OCI-M1 (cell line): ENCODE measurements at regions not wholly inside any gene's neighbourhood (a gene's known extent, or its start where the extent isn't known, plus 50 kb on each side); places are given as distances from the start of the nearest gene placed in this dataset.

Experiments used
- DNase-seq: peaks from one replicate; lab custom pipeline; 2025; lab: John Stamatoyannopoulos, UW

DNA sequence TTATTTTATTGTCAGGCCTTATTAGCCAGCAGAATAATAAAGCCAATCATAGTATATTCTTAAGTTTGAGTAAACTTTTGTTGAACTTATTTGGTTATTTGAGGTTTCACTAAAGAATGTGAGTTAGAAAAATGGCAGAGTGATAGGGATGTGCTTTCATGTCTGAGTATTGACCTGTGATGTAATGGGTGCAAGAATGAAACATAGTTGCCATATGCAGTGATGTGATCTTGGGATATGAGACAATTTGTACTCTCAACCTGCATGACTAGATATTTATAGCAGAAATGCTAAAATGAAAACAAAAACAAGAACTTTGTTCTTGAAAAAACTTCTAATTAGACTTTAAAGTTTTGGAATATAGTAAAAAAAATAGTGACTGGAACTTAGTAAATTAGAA lies 97.9 kb downstream of the DISP1 start:
- no peak for DNase-seq

DNA sequence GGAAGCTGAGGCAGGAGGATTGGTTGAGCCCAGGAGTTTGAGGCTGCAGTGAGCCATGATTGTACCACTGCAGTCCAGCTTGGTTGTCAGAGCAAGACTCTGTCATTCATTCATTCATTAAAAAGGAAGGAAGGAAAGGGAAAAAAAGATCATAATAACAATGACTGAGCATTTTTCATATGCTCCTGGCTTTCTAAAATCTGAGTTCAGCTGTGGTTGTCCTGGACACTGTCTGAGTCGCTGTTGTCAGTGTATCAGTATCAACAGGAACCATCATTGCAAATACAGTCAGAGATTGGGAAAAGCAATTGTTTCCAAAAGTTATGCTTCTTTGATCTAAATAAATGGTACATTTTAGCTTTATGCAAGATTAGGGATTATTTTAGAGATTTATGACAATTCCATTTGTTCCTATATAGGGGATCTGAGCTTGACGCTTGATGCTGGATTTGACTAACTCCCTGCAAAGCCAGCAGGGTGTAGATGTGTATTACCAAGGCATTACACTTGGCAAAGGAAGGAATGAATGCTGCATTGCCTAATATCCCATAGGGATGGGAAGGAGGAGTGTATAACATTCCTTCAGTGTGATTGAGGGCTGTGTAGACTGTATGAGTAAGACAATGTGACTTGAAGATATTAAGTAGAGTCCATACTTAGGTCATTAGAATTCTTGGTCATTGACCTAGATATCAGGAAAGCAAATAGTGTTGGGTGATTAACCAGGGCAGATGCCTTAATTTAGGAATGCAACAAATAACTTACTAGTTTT lies 100.2 kb downstream of the DISP1 start:
- DNase-seq = no peak

DNA sequence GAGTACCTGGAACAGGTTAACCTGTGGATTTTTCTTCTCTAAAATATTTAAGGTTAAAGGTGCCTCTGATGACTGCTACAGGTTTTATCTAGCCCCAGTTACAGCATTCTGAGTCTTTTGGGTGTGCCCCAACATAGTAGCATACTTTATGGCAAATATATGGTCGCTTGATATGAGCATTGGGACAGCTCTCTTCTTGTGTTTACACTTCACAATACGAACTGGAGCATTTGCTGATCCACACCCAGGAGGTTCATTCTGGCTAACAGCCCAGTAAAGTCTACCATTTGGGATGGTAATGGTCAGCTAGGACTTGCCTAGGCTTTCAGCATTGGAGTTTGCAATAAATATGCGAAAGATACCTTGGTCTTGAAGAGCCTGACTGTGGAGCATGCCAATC lies 101.3 kb downstream of the DISP1 start:
- no peak for DNase-seq

DNA sequence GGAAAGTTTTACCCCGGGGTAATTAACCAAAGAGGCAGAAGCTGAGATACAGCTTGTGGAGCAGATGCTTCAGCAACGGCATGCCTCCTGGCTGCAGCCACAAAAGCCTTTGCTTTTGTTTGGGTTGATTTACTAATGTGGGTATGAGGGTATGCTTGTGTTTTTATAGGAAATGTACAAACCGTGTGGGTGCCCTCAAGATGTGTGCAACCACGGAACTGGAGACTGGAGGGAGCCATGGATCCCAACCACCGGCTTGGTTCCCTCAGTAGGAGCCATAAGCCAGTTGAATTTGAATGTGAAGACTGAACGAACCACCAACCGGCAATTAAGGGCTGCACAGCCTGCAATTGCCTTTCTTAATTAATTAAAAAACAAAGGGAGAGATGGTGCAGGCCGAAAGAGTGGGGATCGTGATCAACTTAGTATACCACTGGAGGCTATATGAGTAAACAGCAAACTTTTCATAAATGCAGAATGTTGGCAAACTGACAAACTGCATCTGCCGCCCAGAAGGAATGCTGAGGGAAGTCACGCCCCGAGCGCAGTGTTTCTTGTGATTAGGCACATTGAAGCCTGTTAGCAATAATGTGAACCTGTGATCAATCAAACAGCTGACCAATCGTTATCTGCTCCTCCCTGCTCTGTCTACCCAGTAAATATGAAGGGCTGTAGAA lies 104.1 kb downstream of the DISP1 start:
- DNase-seq = no peak

DNA sequence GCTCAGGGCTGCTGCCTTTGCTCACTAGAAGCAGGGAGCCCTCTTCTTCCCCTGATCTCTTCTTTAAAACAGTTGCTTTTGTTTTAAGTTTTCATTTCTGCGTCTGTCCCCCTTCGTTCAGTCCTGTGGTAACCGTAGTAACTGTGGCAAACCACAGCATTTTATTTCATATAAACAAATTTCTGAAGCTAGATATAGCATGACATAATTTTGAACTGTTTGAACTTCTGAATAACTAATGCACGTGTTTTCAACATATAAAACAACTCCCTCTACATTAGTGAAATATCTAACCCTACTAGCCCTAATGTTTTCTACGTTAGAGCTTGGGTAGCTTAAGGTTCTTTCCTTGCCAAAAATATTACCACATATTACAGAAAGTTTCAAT lies 104.6 kb downstream of the DISP1 start:
- DNase-seq = no peak

DNA sequence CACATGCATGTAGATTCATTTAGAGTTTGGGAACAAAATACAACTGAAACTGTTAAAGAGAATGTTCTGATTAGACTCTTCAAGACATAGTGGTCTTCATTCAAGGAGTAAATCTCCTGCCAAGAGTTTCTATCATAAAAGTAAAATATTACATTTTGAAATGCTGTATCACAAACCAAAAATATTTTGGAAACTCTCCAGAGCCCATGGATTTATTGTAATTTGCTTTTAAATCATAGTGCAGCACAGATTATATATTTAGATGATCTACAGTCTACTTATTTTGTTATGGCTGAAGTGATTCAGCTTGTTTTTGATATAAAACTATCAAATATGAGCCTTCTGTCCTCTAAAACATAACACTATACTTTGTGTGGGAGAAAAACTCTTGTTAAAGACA lies 105.3 kb downstream of the DISP1 start:
- no peak for DNase-seq

DNA sequence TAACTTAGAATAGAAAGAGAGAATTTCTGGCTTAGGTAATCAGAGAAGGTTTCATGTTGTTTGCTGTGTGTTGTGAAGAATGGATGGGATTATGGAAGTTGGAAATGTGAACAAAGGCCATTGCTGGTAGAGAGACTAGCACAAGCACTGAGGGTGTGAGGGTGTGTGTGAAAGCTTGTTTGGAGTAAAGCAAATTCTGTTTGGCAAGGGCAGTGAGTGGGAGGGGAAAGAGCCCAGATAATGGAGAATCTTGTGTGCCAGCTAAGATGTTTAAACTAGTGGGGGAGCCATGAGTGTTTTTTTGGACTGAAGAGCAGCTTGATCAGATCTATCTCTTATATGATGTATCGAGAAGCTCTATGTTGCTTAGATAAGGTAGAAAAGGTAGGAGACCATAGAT lies 107.1 kb downstream of the DISP1 start:
- DNase-seq = no peak

DNA sequence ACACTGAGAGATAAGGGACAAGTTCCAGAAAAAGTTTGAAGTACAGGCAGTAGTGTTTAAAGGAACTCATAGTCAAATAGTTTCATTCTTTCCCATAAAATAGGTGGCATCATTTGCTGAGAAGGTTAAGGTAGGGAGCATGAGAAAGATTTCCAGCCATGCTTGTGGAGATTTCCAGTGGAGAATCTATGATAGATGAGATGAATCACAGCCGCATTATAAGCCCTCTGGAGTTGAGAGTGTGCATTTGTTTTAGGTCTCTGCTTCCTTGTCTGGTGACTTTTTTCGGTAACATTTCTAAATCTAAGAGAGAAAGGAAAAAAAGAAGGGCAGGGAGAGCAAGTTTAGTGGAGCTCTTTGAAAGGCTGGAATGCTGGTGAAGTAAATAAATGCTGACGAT lies 108.7 kb downstream of the DISP1 start:
- no peak for DNase-seq

DNA sequence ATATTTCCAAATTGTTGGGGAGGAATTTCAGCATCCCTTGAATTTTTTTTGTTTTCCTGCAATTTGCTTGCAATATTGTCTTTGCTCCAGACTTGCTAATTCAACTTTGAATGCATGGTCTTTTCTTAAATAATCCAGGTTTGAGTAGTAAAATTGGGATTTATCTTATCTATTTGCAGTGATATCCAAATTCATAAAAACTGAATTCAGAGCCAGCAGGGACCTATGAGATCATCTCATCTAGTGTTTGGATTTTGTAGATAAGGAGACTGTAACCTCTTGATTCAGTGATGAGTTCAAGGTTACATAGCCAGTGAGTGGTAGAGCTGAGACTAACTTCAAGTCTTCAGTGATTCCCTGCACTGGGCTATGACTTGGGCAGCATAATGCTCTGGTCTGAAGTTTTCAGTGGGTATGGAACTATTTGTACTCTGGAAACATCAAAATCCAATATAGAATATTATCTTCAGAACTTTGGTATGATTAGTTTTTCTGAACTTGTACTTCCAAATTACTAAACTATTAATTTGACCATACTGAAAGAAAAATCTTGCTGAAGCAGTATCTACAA lies 109.4 kb downstream of the DISP1 start:
- no peak for DNase-seq

DNA sequence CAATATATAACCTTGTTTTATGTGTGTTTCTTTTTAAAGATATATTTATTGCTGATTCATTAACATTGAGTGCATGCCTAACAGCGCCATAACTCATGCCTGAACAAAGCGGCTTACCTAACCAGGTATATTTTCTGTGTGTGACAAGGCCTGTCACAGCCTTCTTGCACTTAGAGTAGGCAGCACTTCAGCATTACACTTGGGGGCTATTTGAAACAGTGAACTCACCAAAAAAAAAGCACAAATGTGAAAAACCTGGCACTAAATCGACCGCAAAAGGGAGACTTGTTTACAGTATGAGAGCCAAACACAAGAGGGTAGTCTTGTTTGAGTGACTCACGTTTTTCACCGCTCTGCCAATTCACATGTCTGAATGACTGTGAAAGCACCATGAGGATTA lies 111.7 kb downstream of the DISP1 start:
- DNase-seq = no peak

DNA sequence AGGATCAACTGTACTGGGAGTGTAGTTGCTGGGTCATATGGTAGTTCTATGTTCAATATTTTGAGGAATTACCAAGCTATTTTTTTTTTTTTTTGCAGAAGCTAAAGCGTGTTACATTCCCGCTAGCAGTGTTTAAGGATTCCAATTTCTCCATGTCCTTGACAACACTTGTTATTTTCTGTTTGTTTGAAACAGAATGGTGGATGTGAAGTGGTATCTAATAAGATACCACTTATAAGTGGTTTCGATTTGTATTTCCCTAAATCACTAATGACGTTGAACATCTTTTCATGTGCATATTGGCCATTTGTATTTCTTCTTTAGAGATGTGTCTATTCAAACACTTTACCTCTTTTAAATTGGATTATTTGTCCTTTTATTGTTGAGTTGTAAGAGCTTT lies 112.2 kb downstream of the DISP1 start:
- DNase-seq = no peak

DNA sequence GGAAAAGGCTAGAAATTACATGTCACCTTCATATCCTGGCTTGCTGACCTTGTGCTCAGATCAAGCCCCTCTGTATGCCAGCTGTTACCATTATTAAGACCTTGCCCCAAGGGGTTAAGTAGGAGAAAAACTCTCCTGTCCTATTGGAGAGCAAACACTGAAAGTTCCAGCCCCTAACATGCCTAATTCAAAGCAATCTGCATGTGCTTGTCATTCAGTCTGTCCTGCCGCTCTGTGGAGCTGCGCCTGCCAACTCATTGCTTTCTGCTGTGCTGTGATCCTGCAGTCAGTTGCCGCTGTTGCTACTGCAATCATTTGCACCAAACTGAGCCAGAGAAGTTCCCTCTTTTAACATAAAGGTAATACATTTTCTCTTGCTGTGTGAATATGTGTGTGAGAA lies 113.4 kb downstream of the DISP1 start:
- DNase-seq = peak; percentile 26

DNA sequence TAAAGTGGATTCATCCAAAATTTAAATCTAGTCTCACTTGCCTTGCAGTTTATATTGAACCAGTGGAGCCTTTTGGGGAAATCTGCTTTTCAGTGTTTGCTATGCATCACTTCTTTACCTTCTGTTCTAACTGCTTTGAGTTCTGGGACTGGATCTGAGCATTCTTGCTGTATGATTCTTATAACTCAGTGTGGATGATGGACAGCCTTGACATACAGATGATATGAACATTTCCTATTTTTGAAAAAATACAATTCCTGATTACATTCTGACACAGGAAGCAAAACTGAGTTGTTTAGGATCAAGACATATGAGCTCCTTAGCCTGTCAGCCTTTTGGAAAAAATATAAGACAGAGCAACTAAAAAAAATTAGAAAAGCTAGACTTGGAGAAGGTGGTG lies 115.2 kb downstream of the DISP1 start:
- no peak for DNase-seq

DNA sequence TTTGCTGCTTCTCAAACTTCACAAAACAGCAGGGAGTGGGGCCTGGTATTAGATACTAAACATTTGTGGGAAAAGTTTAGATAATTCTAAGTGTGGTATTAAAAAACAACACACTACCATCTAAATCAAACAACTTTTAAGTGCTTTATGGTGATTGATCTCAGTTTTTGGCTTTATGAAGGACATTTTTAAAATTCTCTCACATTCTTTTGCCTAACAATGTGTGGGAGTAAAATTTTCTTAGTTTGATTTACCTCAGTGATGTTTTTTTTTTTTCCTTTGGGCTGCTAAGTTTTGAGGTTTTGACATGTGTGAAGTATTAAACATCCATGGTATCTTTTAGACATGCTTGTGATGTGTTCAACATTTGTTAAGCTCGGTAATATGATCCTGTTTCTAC lies 116.2 kb downstream of the DISP1 start:
- no peak for DNase-seq

DNA sequence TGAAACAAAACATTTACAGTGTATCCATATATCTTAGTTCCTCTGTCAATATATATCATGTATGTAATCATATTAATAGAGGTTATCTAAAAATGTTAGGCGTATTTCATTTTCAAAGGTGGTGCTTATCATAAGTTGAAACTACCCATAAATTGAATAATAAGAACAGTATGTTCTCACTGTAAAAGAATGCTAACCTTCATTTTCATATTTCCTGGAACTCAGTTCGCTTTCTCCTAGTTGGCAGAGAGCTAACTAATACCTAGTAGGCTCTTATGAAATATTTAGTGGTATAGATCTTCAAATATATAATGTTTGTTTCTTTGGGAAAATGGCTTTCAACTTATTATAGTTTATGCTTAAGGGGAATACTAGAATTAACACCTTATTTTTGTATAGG lies 118.4 kb downstream of the DISP1 start:
- no peak for DNase-seq

DNA sequence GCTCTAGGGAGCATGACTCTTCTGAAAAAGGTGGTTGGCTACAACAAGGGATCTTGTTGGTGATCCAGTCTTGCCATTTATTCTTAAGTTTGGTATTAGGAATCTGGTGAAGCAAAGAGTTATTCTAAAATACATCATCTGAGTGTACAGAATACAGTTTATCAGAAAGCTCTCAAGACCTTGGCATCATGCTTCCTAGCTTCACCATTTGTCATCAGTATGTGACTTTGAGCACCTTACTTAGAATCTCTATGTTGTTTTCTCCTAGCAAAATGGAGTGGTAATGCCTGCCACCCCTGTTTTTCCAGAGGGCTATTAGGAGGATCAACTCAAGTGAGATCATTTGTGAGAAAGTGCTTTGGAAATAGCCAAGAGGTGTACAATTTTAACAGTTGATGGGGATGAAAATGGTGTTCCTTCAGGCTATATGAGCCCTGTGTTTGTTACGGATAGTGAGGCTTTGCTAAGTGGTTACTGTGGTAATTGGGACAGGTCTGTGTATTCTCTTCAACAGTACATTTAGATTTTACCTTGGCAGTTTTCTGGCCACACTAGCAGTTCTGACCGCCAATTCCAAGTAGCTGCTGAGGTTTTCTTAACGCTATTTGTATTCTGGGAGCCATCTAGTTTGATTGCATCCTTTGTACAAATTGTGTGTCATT lies 120.5 kb downstream of the DISP1 start:
- DNase-seq = no peak

DNA sequence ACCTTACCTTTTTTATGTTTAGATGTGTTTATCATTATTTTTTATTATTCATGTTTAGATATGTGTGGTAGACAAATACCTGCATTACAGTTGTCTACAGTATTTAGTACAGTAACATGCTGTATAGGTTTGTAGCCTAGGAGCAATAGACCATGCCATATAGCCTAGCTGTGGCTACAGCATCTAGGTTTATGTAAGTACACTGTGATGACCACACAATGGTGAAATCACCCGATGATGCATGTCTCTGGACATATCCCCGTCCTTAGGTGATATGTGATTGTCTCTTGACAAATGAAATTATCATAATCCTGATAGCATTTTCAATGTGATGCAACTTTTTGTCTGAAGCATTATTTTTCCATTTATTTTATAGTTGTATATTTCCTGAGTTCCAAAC lies 121.2 kb downstream of the DISP1 start:
- no peak for DNase-seq

DNA sequence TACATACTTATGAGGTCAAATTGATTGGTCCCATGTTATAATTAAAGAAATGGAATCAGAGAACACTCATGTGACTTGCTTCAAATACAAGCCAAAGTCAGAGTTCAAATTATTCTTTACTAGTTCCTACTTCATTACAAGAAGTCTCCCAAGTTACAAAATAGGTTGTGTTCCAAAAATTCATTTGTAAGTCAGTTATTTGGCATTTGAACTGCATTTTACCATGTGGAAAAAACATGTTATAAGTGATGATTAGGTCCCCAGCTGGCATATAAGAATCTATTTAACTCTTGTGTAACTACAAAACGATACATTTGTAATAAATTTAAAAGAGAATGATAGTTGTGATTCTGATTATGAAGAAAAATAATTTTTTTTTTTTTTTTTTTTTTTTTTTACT lies 124.1 kb downstream of the DISP1 start:
- no peak for DNase-seq

DNA sequence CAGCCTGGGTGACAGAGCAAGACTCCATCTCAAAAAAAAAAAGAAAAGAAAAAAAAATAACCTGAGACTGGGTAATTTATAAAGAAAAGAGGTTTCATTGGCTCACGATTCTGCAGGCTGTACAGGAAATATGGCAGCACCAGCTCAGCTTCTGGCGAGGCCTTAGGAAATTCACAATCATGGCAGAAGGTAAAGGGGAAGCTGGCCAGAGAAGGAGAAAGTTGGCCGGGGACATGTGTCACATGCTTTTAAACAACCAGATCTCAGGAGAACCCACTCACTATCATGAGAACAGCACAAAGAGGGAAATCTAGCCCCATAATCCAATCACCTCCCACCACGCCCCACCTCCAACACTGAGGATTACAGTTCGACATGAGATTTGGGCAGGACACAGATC lies 125.3 kb downstream of the DISP1 start:
- DNase-seq = no peak

DNA sequence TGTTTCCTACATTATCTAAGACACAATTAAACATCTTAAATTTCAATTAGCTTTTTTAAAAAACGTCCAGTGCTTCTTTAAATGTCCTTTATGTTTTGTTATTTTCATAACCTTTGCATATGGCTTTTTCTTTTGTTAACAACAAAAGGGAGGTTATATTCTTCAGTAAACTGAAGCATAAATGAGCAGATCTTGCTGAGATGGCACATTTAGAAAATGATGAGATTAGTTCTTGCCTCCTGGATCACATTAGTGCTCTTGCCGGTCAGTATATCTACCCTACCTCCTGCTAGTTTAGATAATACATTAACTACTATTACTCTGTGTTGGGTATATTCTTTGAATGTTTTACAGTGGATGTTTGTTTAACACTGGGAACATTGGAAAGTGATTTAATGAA lies 126.1 kb downstream of the DISP1 start:
- DNase-seq = no peak

DNA sequence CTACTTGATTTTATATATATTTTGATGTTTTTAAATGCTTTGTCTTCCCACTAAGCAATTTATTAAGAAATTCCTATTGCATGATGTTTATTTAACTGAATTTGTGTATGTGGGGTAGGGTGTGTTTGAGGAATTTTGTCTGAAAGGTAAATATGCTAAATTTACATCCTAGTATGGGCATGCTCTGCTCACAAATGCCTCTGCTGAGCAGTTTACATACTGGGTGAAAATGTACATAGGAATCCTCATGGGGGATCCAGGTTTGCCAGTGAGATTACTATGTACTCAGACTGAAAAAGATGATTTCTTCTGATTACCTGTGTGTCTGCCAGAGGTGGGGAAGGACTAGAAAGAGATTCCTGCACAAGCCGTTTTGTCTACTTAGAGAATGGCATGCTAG lies 126.6 kb downstream of the DISP1 start:
- DNase-seq = no peak

DNA sequence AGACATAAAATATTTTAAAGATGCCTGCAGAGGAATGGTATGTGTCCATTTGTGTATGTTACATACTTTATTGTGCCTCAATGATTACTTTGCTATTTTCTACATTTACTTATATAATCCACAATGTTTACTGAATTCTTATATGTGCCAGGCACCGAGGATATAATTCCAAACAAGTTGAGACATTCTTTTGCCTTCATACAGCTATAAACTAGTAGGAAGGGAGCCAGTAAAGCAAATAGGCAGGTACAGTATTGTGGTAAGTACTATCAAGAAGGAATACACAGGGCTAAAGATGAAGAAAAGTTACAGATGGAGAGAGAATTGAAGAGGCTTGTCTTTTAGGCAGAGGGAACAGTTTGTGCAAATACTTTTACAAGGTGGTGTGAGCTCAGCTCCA lies 131.6 kb downstream of the DISP1 start:
- DNase-seq = no peak

DNA sequence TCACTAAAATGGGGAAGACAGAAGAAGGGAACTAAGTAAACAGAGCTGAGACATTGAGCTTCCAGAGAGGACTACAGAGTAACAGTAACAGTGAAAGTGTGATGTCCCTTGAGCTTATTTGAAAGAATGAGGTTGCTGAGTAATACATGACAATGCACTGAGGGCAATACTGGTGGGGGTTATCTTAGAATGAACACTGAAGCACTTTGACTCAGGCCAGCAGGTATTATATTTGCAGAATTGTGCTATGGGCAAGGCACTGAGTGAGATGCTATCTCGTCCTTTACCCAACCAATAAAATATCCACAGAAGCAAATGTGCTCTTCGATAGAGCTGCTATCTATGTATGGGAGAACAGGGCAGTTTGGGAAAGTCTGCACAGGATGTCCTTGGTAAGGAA lies 133.2 kb downstream of the DISP1 start:
- DNase-seq = no peak
